K562 (cell line): ENCODE measurements at regions not wholly inside any gene's neighbourhood (a gene's known extent, or its start where the extent isn't known, plus 50 kb on each side); places are given as distances from the start of the nearest gene placed in this dataset.

ENCODE experiments used
- ATAC-seq: fragments of 200-7000 bp; cut with Tn5 transposase; 3 replicates; pipeline ENCODE4 v1.9.1; 2020; ENCODE audit warnings: moderate library complexity
- BruUV-seq: library from RNA; stranded (reverse); fragments of 400-500 nt; replicated peaks from 2 replicates; lab custom pipeline; 2021; lab: Mats Ljungman, UMichigan
- CTCF ChIA-PET: fragments of 300-600 bp; formaldehyde crosslinking; extraction: SDS; loops from one replicate; lab custom pipeline; 2021; ENCODE audit warnings: low intra/inter-chr PET ratio; lab: Yijun Ruan, JAX
- POLR2A ChIA-PET: fragments of 300-600, 350-650 bp; sonication (Branson Sonifier 250); formaldehyde crosslinking; extraction: SDS; loops from one replicate; lab custom pipeline; 2021; ENCODE audit warnings: antibody characterized with exemption, inconsistent platforms; lab: Yijun Ruan, JAX
- DNase-seq, 4 experiments: peaks; one replicate each; pipeline versions ENCODE4 v3.0.0 to v3.0.0-alpha.2; 2011 to 2018; ENCODE audit warnings: low spot score in 3 of 4, mixed read lengths in 3 of 4; ENCODE audit errors: extremely low read depth in 1 of 4
- FAIRE-seq: peaks from 2 replicates; lab custom pipeline; 2011; peaks lifted over from hg19 to GRCh38; lab: Jason Lieb, UNC
- H2AFZ ChIP-seq: 2 replicates; pipeline ENCODE4 v1.6.0; 2011; ENCODE audit warnings: low read depth, low read length, control low read depth, inconsistent platforms
- H3K27ac ChIP-seq: fragments of 200-600 bp; 3 replicates; pipeline ENCODE4 v1.8.0; 2011; ENCODE audit warnings: low read depth, mild to moderate bottlenecking, control low read depth, inconsistent platforms, low read length, moderate library complexity, mixed read lengths; ENCODE audit errors: extremely low read depth
- H3K27me3 ChIP-seq, 2 experiments: fragments of 300-600 bp in 1 of 2; 2 replicates in 1 of 2; 3 replicates in 1 of 2; pipeline versions ENCODE4 v1.6.0 to v1.8.0; 2011; ENCODE audit warnings: inconsistent platforms in 2 of 2, low read length in 2 of 2, mild to moderate bottlenecking in 1 of 2, mixed read lengths in 1 of 2, moderate library complexity in 1 of 2; ENCODE audit not compliant: control insufficient read depth in 2 of 2, insufficient read depth in 2 of 2
- H3K36me3 ChIP-seq: fragments of 300-600 bp; 3 replicates; pipeline ENCODE4 v1.8.0; 2011; ENCODE audit warnings: mild to moderate bottlenecking, low read length, inconsistent platforms; ENCODE audit not compliant: control insufficient read depth, insufficient read depth
- H3K4me1 ChIP-seq, 2 experiments: fragments of 200-600 bp in 1 of 2; replicated peaks in 1 of 2; 2 replicates in 1 of 2; 3 replicates in 1 of 2; pipeline versions ENCODE4 v1.5.1 to v1.8.0; 2011; ENCODE audit warnings: inconsistent platforms in 2 of 2, low read length in 2 of 2, mild to moderate bottlenecking in 1 of 2, mixed read lengths in 1 of 2, moderate library complexity in 1 of 2; ENCODE audit not compliant: control insufficient read depth in 2 of 2, insufficient read depth in 2 of 2
- H3K4me2 ChIP-seq: 2 replicates; pipeline ENCODE4 v1.6.1; 2011; ENCODE audit warnings: low read length, control low read depth, inconsistent platforms, mixed read lengths; ENCODE audit not compliant: insufficient read depth
- H3K4me3 ChIP-seq: fragments of 200-600 bp; sonication (generic), shearing (Covaris generic); 2 replicates; pipeline ENCODE4 v1.5.1; 2016; ENCODE audit warnings: control low read depth, inconsistent platforms
- H3K79me2 ChIP-seq: fragments of 200-600 bp; 3 replicates; pipeline ENCODE4 v1.8.0; 2011; ENCODE audit warnings: low read length, inconsistent platforms; ENCODE audit not compliant: control insufficient read depth, insufficient read depth
- H3K9ac ChIP-seq, 2 experiments: 2 replicates each; pipeline versions ENCODE4 v1.6.0 to v1.6.1; 2011; ENCODE audit warnings: low read depth in 2 of 2, low read length in 2 of 2, control low read depth in 1 of 2, inconsistent platforms in 1 of 2, mild to moderate bottlenecking in 1 of 2, mixed read lengths in 1 of 2; ENCODE audit not compliant: insufficient read depth in 1 of 2
- H3K9me1 ChIP-seq: one replicate; pipeline ENCODE4 v1.6.0; 2011; ENCODE audit warnings: inconsistent platforms, mild to moderate bottlenecking, low read length, moderate library complexity; ENCODE audit not compliant: control insufficient read depth, insufficient read depth
- H3K9me3 ChIP-seq: replicated peaks from 2 replicates; pipeline ENCODE4 v1.5.1; 2011; ENCODE audit warnings: low read depth, low read length, inconsistent platforms; ENCODE audit not compliant: control insufficient read depth, insufficient read depth
- H4K20me1 ChIP-seq: replicated peaks from 2 replicates; pipeline ENCODE4 v1.6.1; 2011; ENCODE audit warnings: low read length, inconsistent platforms, mixed read lengths; ENCODE audit not compliant: control insufficient read depth, insufficient read depth
- EWSR1 ChIP-seq: fragments of 450-650 bp; IDR thresholded peaks from 2 replicates; pipeline ENCODE4 v1.6.1; 2018; ENCODE audit warnings: borderline replicate concordance, mild to moderate bottlenecking, low read depth, moderate library complexity; ENCODE audit not compliant: partially characterized antibody
- SMAD4 ChIP-seq: fragments of 250-450 bp; sonication (Bioruptor Pico); conservative IDR thresholded peaks from 2 replicates; pipeline ENCODE4 v1.8.0; 2021; ENCODE audit warnings: inconsistent platforms, mild to moderate bottlenecking, moderate library complexity
- ZNF165 ChIP-seq: fragments of 250-450 bp; sonication (Bioruptor Pico); IDR thresholded peaks from 2 replicates; pipeline ENCODE4 v1.4.0; 2020; ENCODE audit warnings: borderline replicate concordance
- ZNF644 ChIP-seq: fragments of 200-800 bp; sonication (Bioruptor generic); IDR thresholded peaks from 2 replicates; pipeline ENCODE4 v1.6.1; 2016; ENCODE audit warnings: low read depth, missing genetic modification characterization, missing compliant biosample characterization
- ZNF717 ChIP-seq: fragments of 250-450 bp; sonication (Bioruptor Pico); IDR thresholded peaks from 2 replicates; pipeline ENCODE4 v1.5.0; 2021
- WGBS: fragments of 100-300 bp; shearing (Covaris generic); methylation state at CpG from one replicate; pipeline ENCODE4 v1.1.6; 2016; ENCODE audit warnings: low coverage, mixed read lengths; ENCODE audit not compliant: insufficient coverage; ENCODE audit errors: missing lambda C conversion rate; 5-methylcytosine and 5-hydroxymethylcytosine counted together
- in situ Hi-C: fragments of 300-500 bp; cut with MboI; formaldehyde crosslinking; loops from 4 replicates; pipeline ENCODE4 v1.15.0; 2018; ENCODE audit warnings: inconsistent platforms, mixed read lengths
- intact Hi-C: fragments of 100-400 bp; cut with micrococcal nuclease; formaldehyde crosslinking; loops from 2 replicates; pipeline ENCODE4 v1.14.2; 2022
- TF ChIP-seq, protein P1 (sequence below): IDR thresholded peaks from 3 replicates; pipeline ENCODE4 v1.6.1; 2011; ENCODE audit warnings: borderline replicate concordance, mild to moderate bottlenecking, moderate library complexity; ENCODE audit not compliant: insufficient read length; ENCODE audit errors: extremely low read depth
- TF ChIP-seq, protein P2 (sequence below): fragments of 450-650 bp; IDR thresholded peaks from 2 replicates; pipeline ENCODE4 v1.6.1; 2016; ENCODE audit warnings: mild to moderate bottlenecking, moderate library complexity

DNA sequence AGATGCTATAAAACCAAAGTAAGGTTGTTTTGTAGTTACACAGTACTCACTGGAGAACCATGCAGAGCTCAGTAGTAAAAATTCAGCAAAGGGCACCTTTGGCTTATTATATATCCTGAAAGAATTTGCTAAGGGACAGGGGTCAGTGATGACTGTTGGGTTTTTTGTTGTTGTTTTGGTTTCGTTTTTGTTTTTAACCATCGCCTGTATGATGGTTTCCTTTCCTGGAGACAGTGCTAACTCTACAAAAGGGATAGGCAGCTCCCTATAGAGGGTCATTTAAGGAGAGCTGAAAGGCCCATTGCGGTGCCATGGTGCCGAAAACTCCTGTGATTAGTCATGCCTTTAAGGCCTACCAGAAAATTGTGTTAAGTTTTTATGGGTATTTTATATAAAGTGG is 118.2 kb upstream of the GOLIM4 start:
- H4K20me1 ChIP-seq = no peaks in the 10 kb centered on the region
- ChIA-PET POLR2A (no interaction called here), CTCF (no interaction called here)
- DNase-seq (no peak), ATAC-seq (no peak; the same call in 2 of the 3 replicates), FAIRE-seq (no peak)
- H3K9ac ChIP-seq = no peak overlapping the region
- no peaks in the 10 kb centered on the region for H3K9me3 ChIP-seq
- H3K79me2 ChIP-seq = no peaks in the 10 kb centered on the region
- H3K27ac ChIP-seq = no peak overlapping the region
- no TSS peak for BruUV-seq
- no peaks in the 10 kb centered on the region; a peak in 1 of 5 replicates for H3K27me3 ChIP-seq
- no peaks in the 10 kb centered on the region for H3K4me1 ChIP-seq
- H3K4me2 ChIP-seq = no peak overlapping the region
- WGBS = 2% methylated on average over 4 of the region's 4 CpGs
- H3K9me1 ChIP-seq = no peaks in the 10 kb centered on the region
- no peaks in the 10 kb centered on the region for H3K36me3 ChIP-seq
- H3K4me3 ChIP-seq = no peak overlapping the region
- intact Hi-C loops (loop anchor here (10.0 kb wide), 2 partner anchors 481 to 1531 kb away; no protein-coding TSS in a partner anchor), in situ Hi-C loops (loop anchor here (10.0 kb wide), 1 partner anchor 641 kb away; no protein-coding TSS in a partner anchor)
- no peak overlapping the region; the same call in 1 of the 2 replicates for H2AFZ ChIP-seq
- no peak for TF ChIP-seq SMAD4
- TF ChIP-seq EWSR1 = no peak
- TF ChIP-seq, protein P1, sequence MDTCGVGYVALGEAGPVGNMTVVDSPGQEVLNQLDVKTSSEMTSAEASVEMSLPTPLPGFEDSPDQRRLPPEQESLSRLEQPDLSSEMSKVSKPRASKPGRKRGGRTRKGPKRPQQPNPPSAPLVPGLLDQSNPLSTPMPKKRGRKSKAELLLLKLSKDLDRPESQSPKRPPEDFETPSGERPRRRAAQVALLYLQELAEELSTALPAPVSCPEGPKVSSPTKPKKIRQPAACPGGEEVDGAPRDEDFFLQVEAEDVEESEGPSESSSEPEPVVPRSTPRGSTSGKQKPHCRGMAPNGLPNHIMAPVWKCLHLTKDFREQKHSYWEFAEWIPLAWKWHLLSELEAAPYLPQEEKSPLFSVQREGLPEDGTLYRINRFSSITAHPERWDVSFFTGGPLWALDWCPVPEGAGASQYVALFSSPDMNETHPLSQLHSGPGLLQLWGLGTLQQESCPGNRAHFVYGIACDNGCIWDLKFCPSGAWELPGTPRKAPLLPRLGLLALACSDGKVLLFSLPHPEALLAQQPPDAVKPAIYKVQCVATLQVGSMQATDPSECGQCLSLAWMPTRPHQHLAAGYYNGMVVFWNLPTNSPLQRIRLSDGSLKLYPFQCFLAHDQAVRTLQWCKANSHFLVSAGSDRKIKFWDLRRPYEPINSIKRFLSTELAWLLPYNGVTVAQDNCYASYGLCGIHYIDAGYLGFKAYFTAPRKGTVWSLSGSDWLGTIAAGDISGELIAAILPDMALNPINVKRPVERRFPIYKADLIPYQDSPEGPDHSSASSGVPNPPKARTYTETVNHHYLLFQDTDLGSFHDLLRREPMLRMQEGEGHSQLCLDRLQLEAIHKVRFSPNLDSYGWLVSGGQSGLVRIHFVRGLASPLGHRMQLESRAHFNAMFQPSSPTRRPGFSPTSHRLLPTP = no peak
- no peak for TF ChIP-seq ZNF717 (CRISPR knock-in tag)
- TF ChIP-seq ZNF165 (CRISPR knock-in tag) = no peak
- no peak for TF ChIP-seq ZNF644 (tag)
- TF ChIP-seq, protein P2, sequence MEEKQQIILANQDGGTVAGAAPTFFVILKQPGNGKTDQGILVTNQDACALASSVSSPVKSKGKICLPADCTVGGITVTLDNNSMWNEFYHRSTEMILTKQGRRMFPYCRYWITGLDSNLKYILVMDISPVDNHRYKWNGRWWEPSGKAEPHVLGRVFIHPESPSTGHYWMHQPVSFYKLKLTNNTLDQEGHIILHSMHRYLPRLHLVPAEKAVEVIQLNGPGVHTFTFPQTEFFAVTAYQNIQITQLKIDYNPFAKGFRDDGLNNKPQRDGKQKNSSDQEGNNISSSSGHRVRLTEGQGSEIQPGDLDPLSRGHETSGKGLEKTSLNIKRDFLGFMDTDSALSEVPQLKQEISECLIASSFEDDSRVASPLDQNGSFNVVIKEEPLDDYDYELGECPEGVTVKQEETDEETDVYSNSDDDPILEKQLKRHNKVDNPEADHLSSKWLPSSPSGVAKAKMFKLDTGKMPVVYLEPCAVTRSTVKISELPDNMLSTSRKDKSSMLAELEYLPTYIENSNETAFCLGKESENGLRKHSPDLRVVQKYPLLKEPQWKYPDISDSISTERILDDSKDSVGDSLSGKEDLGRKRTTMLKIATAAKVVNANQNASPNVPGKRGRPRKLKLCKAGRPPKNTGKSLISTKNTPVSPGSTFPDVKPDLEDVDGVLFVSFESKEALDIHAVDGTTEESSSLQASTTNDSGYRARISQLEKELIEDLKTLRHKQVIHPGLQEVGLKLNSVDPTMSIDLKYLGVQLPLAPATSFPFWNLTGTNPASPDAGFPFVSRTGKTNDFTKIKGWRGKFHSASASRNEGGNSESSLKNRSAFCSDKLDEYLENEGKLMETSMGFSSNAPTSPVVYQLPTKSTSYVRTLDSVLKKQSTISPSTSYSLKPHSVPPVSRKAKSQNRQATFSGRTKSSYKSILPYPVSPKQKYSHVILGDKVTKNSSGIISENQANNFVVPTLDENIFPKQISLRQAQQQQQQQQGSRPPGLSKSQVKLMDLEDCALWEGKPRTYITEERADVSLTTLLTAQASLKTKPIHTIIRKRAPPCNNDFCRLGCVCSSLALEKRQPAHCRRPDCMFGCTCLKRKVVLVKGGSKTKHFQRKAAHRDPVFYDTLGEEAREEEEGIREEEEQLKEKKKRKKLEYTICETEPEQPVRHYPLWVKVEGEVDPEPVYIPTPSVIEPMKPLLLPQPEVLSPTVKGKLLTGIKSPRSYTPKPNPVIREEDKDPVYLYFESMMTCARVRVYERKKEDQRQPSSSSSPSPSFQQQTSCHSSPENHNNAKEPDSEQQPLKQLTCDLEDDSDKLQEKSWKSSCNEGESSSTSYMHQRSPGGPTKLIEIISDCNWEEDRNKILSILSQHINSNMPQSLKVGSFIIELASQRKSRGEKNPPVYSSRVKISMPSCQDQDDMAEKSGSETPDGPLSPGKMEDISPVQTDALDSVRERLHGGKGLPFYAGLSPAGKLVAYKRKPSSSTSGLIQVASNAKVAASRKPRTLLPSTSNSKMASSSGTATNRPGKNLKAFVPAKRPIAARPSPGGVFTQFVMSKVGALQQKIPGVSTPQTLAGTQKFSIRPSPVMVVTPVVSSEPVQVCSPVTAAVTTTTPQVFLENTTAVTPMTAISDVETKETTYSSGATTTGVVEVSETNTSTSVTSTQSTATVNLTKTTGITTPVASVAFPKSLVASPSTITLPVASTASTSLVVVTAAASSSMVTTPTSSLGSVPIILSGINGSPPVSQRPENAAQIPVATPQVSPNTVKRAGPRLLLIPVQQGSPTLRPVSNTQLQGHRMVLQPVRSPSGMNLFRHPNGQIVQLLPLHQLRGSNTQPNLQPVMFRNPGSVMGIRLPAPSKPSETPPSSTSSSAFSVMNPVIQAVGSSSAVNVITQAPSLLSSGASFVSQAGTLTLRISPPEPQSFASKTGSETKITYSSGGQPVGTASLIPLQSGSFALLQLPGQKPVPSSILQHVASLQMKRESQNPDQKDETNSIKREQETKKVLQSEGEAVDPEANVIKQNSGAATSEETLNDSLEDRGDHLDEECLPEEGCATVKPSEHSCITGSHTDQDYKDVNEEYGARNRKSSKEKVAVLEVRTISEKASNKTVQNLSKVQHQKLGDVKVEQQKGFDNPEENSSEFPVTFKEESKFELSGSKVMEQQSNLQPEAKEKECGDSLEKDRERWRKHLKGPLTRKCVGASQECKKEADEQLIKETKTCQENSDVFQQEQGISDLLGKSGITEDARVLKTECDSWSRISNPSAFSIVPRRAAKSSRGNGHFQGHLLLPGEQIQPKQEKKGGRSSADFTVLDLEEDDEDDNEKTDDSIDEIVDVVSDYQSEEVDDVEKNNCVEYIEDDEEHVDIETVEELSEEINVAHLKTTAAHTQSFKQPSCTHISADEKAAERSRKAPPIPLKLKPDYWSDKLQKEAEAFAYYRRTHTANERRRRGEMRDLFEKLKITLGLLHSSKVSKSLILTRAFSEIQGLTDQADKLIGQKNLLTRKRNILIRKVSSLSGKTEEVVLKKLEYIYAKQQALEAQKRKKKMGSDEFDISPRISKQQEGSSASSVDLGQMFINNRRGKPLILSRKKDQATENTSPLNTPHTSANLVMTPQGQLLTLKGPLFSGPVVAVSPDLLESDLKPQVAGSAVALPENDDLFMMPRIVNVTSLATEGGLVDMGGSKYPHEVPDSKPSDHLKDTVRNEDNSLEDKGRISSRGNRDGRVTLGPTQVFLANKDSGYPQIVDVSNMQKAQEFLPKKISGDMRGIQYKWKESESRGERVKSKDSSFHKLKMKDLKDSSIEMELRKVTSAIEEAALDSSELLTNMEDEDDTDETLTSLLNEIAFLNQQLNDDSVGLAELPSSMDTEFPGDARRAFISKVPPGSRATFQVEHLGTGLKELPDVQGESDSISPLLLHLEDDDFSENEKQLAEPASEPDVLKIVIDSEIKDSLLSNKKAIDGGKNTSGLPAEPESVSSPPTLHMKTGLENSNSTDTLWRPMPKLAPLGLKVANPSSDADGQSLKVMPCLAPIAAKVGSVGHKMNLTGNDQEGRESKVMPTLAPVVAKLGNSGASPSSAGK = no peak
